Aorta (tissue), 5 donors: ENCODE measurements at regions not wholly inside any gene's neighbourhood (a gene's known extent, or its start where the extent isn't known, plus 50 kb on each side); places are given as distances from the start of the nearest gene placed in this dataset.
A peak's percentile ranks its signal among the peaks of the same experiment; 100 is the strongest.

ENCODE experiments used
- ATAC-seq: fragments of 200-7000 bp; cut with Tn5 transposase; one replicate; pipeline ENCODE4 v1.9.1; 2022; ENCODE audit warnings: moderate library complexity; ENCODE audit not compliant: low FRiP score
- DNase-seq, 2 donors: peaks; one replicate each; pipeline ENCODE4 v3.0.0-alpha.2; 2020
- H3K27ac ChIP-seq, 2 donors: one replicate each; pipeline ENCODE4 v1.5.1; 2013; ENCODE audit warnings: low read length in 2 of 2, mild to moderate bottlenecking in 2 of 2, moderate library complexity in 2 of 2, control low read depth in 1 of 2, inconsistent platforms in 1 of 2, low read depth in 1 of 2
- H3K27me3 ChIP-seq, 2 donors: one replicate each; pipeline ENCODE4 v1.6.1; 2013; ENCODE audit warnings: control low read depth in 1 of 2, low read length in 1 of 2, mild to moderate bottlenecking in 1 of 2, moderate library complexity in 1 of 2; ENCODE audit not compliant: insufficient read depth in 2 of 2, control insufficient read depth in 1 of 2
- H3K36me3 ChIP-seq, 2 donors: one replicate each; pipeline ENCODE4 v1.6.1; 2013; ENCODE audit warnings: control low read depth in 1 of 2, low read length in 1 of 2, mild to moderate bottlenecking in 1 of 2; ENCODE audit not compliant: insufficient read depth in 2 of 2, control insufficient read depth in 1 of 2
- H3K4me1 ChIP-seq, 2 donors: one replicate each; pipeline ENCODE4 v1.6.1; 2013; ENCODE audit warnings: low read length in 2 of 2, control low read depth in 1 of 2, mild to moderate bottlenecking in 1 of 2, moderate library complexity in 1 of 2; ENCODE audit not compliant: insufficient read depth in 2 of 2, control insufficient read depth in 1 of 2
- H3K4me3 ChIP-seq, 2 donors: one replicate each; pipeline ENCODE4 v1.5.1; 2013; ENCODE audit warnings: low read length in 2 of 2, control low read depth in 1 of 2, mild to moderate bottlenecking in 1 of 2
- H3K9me3 ChIP-seq: one replicate; pipeline ENCODE4 v1.6.1; 2013; ENCODE audit warnings: mild to moderate bottlenecking, low read length; ENCODE audit not compliant: control insufficient read depth
- WGBS, 2 donors: extraction: QIAGEN DNeasy Blood & Tissue Kit; methylation state at CpG; one replicate each; pipeline ENCODE4 v1.1.7; 2013; 5-methylcytosine and 5-hydroxymethylcytosine counted together
- intact Hi-C, 2 donors: fragments of 100-400 bp; cut with DNase I; formaldehyde crosslinking; loops; one replicate each; pipeline versions ENCODE4 v1.14.2 to v1.15.0; 2022
- donor health status: healthy with polysubstance abuse.
- donor health status: Bipolar disorder and iron deficiency.
- donor health status: DM: no; HTN: no; CAD: no.
- donor health status: DM: no; HTN: no; CAD: no.
- donor health status: DM: yes; HTN: yes; CAD: no.

- 95 to 97% methylated on average over 8 of the region's 8 CpGs for WGBS, 2 donors
- H3K9me3 ChIP-seq, result no peaks in the 10 kb centered on the region
- H3K27me3 ChIP-seq, result no peaks in the 10 kb centered on the region
- intact Hi-C loops, result no loop called here
- ATAC-seq, result no peak
- H3K4me3 ChIP-seq, result no peak overlapping the region
- no peak overlapping the region for H3K27ac ChIP-seq
- DNase-seq, result no peak
- H3K36me3 ChIP-seq, result no peaks in the 10 kb centered on the region
- H3K4me1 ChIP-seq, result peaks cover 0 to 2% of the 10 kb centered on the region in 2 donors
Measured at GRCh38 chr2:111697560-111697959, 186.4 kb downstream of the ANAPC1 start.

- no peak overlapping the region for H3K4me3 ChIP-seq
- H3K27ac ChIP-seq, result no peak overlapping the region
- no peaks in the 10 kb centered on the region for H3K36me3 ChIP-seq
- 96 to 98% methylated on average over 4 of the region's 4 CpGs for WGBS, 2 donors
- ATAC-seq (no peak), DNase-seq (no peak)
- peaks cover 0 to 2% of the 10 kb centered on the region in 2 donors for H3K4me1 ChIP-seq
- H3K27me3 ChIP-seq, result no peaks in the 10 kb centered on the region
- H3K9me3 ChIP-seq, result no peaks in the 10 kb centered on the region
- intact Hi-C loops, result no loop called here
Measured at GRCh38 chr2:111698089-111698488, 185.9 kb downstream of the ANAPC1 start.

GRCh38 chr2:111698743-111699554, 185.0 kb downstream of the ANAPC1 start:
- Histone ChIP-seq H3K27ac (no peak overlapping the region), H3K4me1 (peaks cover 0 to 2% of the 10 kb centered on the region in 2 donors), H3K9me3 (no peaks in the 10 kb centered on the region), H3K27me3 (no peaks in the 10 kb centered on the region), H3K36me3 (no peaks in the 10 kb centered on the region), H3K4me3 (no peak overlapping the region)
- intact Hi-C loops, result no loop called here
- DNase-seq (peak; percentile 83 to 89), ATAC-seq (peak; percentile 88)
- 42 to 47% methylated on average over 13 of the region's 13 CpGs for WGBS, 2 donors

GRCh38 chr2:111701266-111701665, 182.7 kb downstream of the ANAPC1 start:
- peaks cover 0 to 2% of the 10 kb centered on the region in 2 donors for H3K4me1 ChIP-seq
- no peaks in the 10 kb centered on the region for H3K9me3 ChIP-seq
- H3K27ac ChIP-seq, result no peak overlapping the region
- intact Hi-C loops, result no loop called here
- H3K36me3 ChIP-seq, result no peaks in the 10 kb centered on the region
- H3K4me3 ChIP-seq, result no peak overlapping the region
- DNase-seq (no peak), ATAC-seq (no peak)
- WGBS, 2 donors, result 98% methylated on average over 4 of the region's 4 CpGs
- no peaks in the 10 kb centered on the region for H3K27me3 ChIP-seq

- no peak overlapping the region for H3K27ac ChIP-seq
- no peaks in the 10 kb centered on the region for H3K27me3 ChIP-seq
- intact Hi-C loops, result no loop called here
- H3K9me3 ChIP-seq, result no peaks in the 10 kb centered on the region
- H3K4me1 ChIP-seq, result peaks cover 0 to 2% of the 10 kb centered on the region in 2 donors
- H3K36me3 ChIP-seq, result no peaks in the 10 kb centered on the region
- ATAC-seq (no peak), DNase-seq (no peak)
- H3K4me3 ChIP-seq, result no peak overlapping the region
- 92 to 96% methylated on average over 8 of the region's 8 CpGs for WGBS, 2 donors
Measured at GRCh38 chr2:111701798-111702118, 182.2 kb downstream of the ANAPC1 start.

GRCh38 chr2:111702119-111702803, 181.7 kb downstream of the ANAPC1 start:
- Histone ChIP-seq H3K36me3 (no peaks in the 10 kb centered on the region), H3K4me3 (no peak overlapping the region), H3K9me3 (no peaks in the 10 kb centered on the region), H3K27me3 (no peaks in the 10 kb centered on the region), H3K27ac (no peak overlapping the region), H3K4me1 (peaks cover 0 to 2% of the 10 kb centered on the region in 2 donors)
- intact Hi-C loops, result no loop called here
- ATAC-seq (peak; percentile 45), DNase-seq (peak in 1 of 2 donors; percentile 70)
- WGBS, 2 donors, result 77 to 84% methylated on average over 14 of the region's 14 CpGs

GRCh38 chr2:111702804-111703196, 181.2 kb downstream of the ANAPC1 start:
- H3K27me3 ChIP-seq, result no peaks in the 10 kb centered on the region
- H3K4me3 ChIP-seq, result no peak overlapping the region
- DNase-seq (no peak), ATAC-seq (no peak)
- intact Hi-C loops, result no loop called here
- 87 to 88% methylated on average over 7 of the region's 7 CpGs for WGBS, 2 donors
- peaks cover 0 to 2% of the 10 kb centered on the region in 2 donors for H3K4me1 ChIP-seq
- no peaks in the 10 kb centered on the region for H3K36me3 ChIP-seq
- no peaks in the 10 kb centered on the region for H3K9me3 ChIP-seq
- no peak overlapping the region for H3K27ac ChIP-seq

- Histone ChIP-seq H3K36me3 (no peaks in the 10 kb centered on the region), H3K27ac (no peak overlapping the region), H3K27me3 (no peaks in the 10 kb centered on the region), H3K4me3 (no peak overlapping the region), H3K4me1 (peaks cover 0 to under 1% of the 10 kb centered on the region in 2 donors), H3K9me3 (no peaks in the 10 kb centered on the region)
- 99% methylated on average over 5 of the region's 5 CpGs for WGBS, 2 donors
- DNase-seq, result no peak
- ATAC-seq, result no peak
- intact Hi-C loops, result no loop called here
Measured at GRCh38 chr2:111703759-111704158, 180.2 kb downstream of the ANAPC1 start.

GRCh38 chr2:111704246-111704645, 179.7 kb downstream of the ANAPC1 start:
- H3K36me3 ChIP-seq, result no peaks in the 10 kb centered on the region
- H3K9me3 ChIP-seq, result no peaks in the 10 kb centered on the region
- no peak overlapping the region for H3K4me3 ChIP-seq
- H3K27me3 ChIP-seq, result no peaks in the 10 kb centered on the region
- no peaks in the 10 kb centered on the region for H3K4me1 ChIP-seq
- DNase-seq, result no peak
- intact Hi-C loops, result no loop called here
- ATAC-seq, result no peak
- no peak overlapping the region for H3K27ac ChIP-seq
- 93 to 96% methylated on average over 6 of the region's 6 CpGs for WGBS, 2 donors
